Panc1 (cell line): ENCODE measurements at regions not wholly inside any gene's neighbourhood (a gene's known extent, or its start where the extent isn't known, plus 50 kb on each side); places are given as distances from the start of the nearest gene placed in this dataset.

ENCODE experiments used
- ATAC-seq: fragments of 200-7000 bp; cut with Tn5 transposase; 2 replicates; pipeline ENCODE4 v1.9.1; 2020; ENCODE audit warnings: mild to moderate bottlenecking, moderate library complexity
- BruUV-seq: library from RNA; stranded (reverse); fragments of 400-500 nt; replicated peaks from 2 replicates; lab custom pipeline; 2021; lab: Mats Ljungman, UMichigan
- CTCF ChIA-PET: fragments of 300-600 bp; sonication (Branson Sonifier 250); formaldehyde crosslinking; loops from one replicate; lab custom pipeline; 2022; ENCODE audit warnings: antibody characterized with exemption; lab: Charles Lee
- POLR2A ChIA-PET: fragments of 300-600 bp; sonication (Branson Sonifier 250); formaldehyde crosslinking; loops from one replicate; lab custom pipeline; 2022; ENCODE audit warnings: antibody characterized with exemption; lab: Charles Lee
- DNase-seq: peaks from one replicate; pipeline ENCODE4 v3.0.0-alpha.2; 2010; ENCODE audit warnings: low read depth, low spot score
- H3K27ac ChIP-seq: 2 replicates; pipeline ENCODE4 v1.5.1; 2011; ENCODE audit warnings: mild to moderate bottlenecking, low read length, inconsistent platforms
- H3K27me3 ChIP-seq: fragments of 200-500 bp; sonication (Bioruptor generic); 2 replicates; pipeline ENCODE4 v1.6.0; 2014; ENCODE audit warnings: low read length, inconsistent platforms; ENCODE audit not compliant: control insufficient read depth, insufficient read depth
- H3K36me3 ChIP-seq: fragments of 200-500 bp; sonication (Bioruptor generic); 2 replicates; pipeline ENCODE4 v1.5.1; 2014; ENCODE audit warnings: inconsistent platforms, mild to moderate bottlenecking, low read length, moderate library complexity; ENCODE audit not compliant: control insufficient read depth, insufficient read depth
- H3K4me1 ChIP-seq: 2 replicates; pipeline ENCODE4 v1.5.1; 2011; ENCODE audit warnings: inconsistent platforms, mild to moderate bottlenecking, low read length, moderate library complexity; ENCODE audit not compliant: control insufficient read depth, insufficient read depth
- H3K4me3 ChIP-seq, 2 experiments: 2 replicates each; pipeline ENCODE4 v1.5.1; 2011 to 2012; ENCODE audit warnings: low read depth in 2 of 2, low read length in 2 of 2, mild to moderate bottlenecking in 2 of 2, inconsistent platforms in 1 of 2, moderate library complexity in 1 of 2
- H3K9me3 ChIP-seq: fragments of 200-500 bp; sonication (Bioruptor generic); 2 replicates; pipeline ENCODE4 v1.5.1; 2014; ENCODE audit warnings: low read depth, mild to moderate bottlenecking, inconsistent platforms, low read length, moderate library complexity; ENCODE audit not compliant: control insufficient read depth, insufficient read depth
- CTCF ChIP-seq: fragments of 450-650 bp; IDR thresholded peaks from 2 replicates; pipeline ENCODE4 v1.5.1; 2017; ENCODE audit warnings: mild to moderate bottlenecking
- POLR2AphosphoS5 ChIP-seq: IDR thresholded peaks from 2 replicates; pipeline ENCODE4 v1.6.1; 2012; ENCODE audit warnings: mild to moderate bottlenecking, low read depth, low read length, moderate library complexity
- REST ChIP-seq, 2 experiments: IDR thresholded peaks; 2 replicates each; pipeline ENCODE4 v1.6.1; 2011 to 2012; ENCODE audit warnings: low read depth in 2 of 2, control low read depth in 1 of 2, low read length in 1 of 2, mild to moderate bottlenecking in 1 of 2, moderate library complexity in 1 of 2; ENCODE audit not compliant: insufficient read depth in 1 of 2
- SIN3A ChIP-seq: IDR thresholded peaks from 2 replicates; pipeline ENCODE4 v1.6.1; 2012; ENCODE audit warnings: low read depth, mild to moderate bottlenecking, low read length, moderate library complexity, borderline replicate concordance; ENCODE audit not compliant: insufficient read depth
- TCF7L2 ChIP-seq: IDR thresholded peaks from 2 replicates; pipeline ENCODE4 v1.6.1; 2011; ENCODE audit warnings: mild to moderate bottlenecking, low read depth, low read length, inconsistent platforms
- in situ Hi-C: cut with HindIII; loops from 2 replicates; pipeline ENCODE4 v1.10.0; 2016; ENCODE audit warnings: low sequenced_read_pairs, low pct_unique_long_range_greater_than_20kb
- intact Hi-C: fragments of 100-400 bp; cut with micrococcal nuclease; formaldehyde crosslinking; loops from one replicate; pipeline ENCODE4 v1.10.0; 2022; ENCODE audit not compliant: unreplicated experiment

GRCh38 chr6:117138425-117138824, 126.9 kb upstream of the VGLL2 start:
- intact Hi-C loops (no loop called here), in situ Hi-C loops (no loop called here)
- Histone ChIP-seq H3K9me3 (no peaks in the 10 kb centered on the region), H3K36me3 (no peaks in the 10 kb centered on the region), H3K27ac (no peak overlapping the region), H3K4me3 (no peak overlapping the region), H3K4me1 (no peaks in the 10 kb centered on the region), H3K27me3 (no peaks in the 10 kb centered on the region)
- no peak for DNase-seq
- BruUV-seq: no TSS peak
- POLR2A ChIA-PET: no interaction called here
- CTCF ChIA-PET: no interaction called here
- no peak for ATAC-seq
- TF ChIP-seq TCF7L2: no peak
- no peak for TF ChIP-seq CTCF
- TF ChIP-seq POLR2AphosphoS5: no peak
- TF ChIP-seq REST (IDR thresholded peaks at IDR 0.05; ENCODE audit: insufficient read depth in 1 of 2, low read depth in 2 of 2, low read length in 1 of 2): no peak
- TF ChIP-seq SIN3A: no peak

- no peaks in the 10 kb centered on the region for H3K9me3 ChIP-seq
- no TSS peak for BruUV-seq
- no peak overlapping the region for H3K27ac ChIP-seq
- TF ChIP-seq CTCF (no peak), POLR2AphosphoS5 (no peak)
- H3K36me3 ChIP-seq: no peaks in the 10 kb centered on the region
- no peak overlapping the region for H3K4me3 ChIP-seq
- no peaks in the 10 kb centered on the region for H3K4me1 ChIP-seq
- in situ Hi-C loops (no loop called here), intact Hi-C loops (no loop called here)
- ChIA-PET CTCF (no interaction called here), POLR2A (no interaction called here)
- DNase-seq: no peak
- no peaks in the 10 kb centered on the region for H3K27me3 ChIP-seq
- no peak for ATAC-seq
These were observed 126.4 kb upstream of the VGLL2 start for GRCh38 chr6:117138920-117139319.

- intact Hi-C loops: no loop called here
- Histone ChIP-seq H3K27ac (no peak overlapping the region), H3K9me3 (no peaks in the 10 kb centered on the region), H3K4me3 (no peak overlapping the region), H3K4me1 (no peaks in the 10 kb centered on the region), H3K36me3 (no peaks in the 10 kb centered on the region), H3K27me3 (no peaks in the 10 kb centered on the region)
- ATAC-seq (no peak), DNase-seq (no peak)
- TF ChIP-seq SIN3A (no peak), TCF7L2 (no peak), REST (IDR thresholded peaks at IDR 0.05; ENCODE audit: insufficient read depth in 1 of 2, low read depth in 2 of 2, low read length in 1 of 2) (no peak), CTCF (no peak), POLR2AphosphoS5 (no peak)
- in situ Hi-C loops: no loop called here
- ChIA-PET POLR2A (no interaction called here), CTCF (no interaction called here)
- no TSS peak for BruUV-seq
These were observed 123.2 kb upstream of the VGLL2 start for GRCh38 chr6:117142142-117142541.
